ENCODE measurements at regions not wholly inside any gene's neighbourhood (a gene's known extent, or its start where the extent isn't known, plus 50 kb on each side); places are given as distances from the start of the nearest gene placed in this dataset.

DNA sequence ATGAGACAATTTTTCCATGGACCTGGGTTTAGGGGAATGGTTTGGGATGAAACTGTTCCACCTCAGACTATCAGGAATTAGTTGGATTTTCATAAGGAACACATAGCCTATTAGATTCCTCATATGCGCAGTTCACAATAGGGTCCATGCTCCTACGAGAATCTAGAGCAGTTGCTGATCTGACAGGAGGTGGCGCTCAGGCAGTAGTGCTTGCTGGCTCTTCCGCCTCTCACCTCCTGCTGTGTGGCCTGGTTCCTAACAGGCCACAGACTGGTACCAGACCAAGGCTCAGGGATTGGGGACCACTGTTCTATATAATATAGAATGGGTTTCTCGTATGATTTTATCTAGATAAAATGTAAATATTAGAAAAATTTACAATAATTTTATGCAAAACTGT is 338.7 kb downstream of the CPS1 start:
- FAIRE-seq (no peak), DNase-seq (ENCODE audit: insufficient read length, low spot score) (no peak)
- no peak for TF ChIP-seq TAF1 (IDR thresholded peaks at IDR 0.05; ENCODE audit: low read depth, low read length)
- no peak for TF ChIP-seq POU2F2 (IDR thresholded peaks at IDR 0.05; ENCODE audit: low read depth, low read length)
- no peak for TF ChIP-seq PAX5 (IDR thresholded peaks at IDR 0.05; ENCODE audit: insufficient read depth, low read length, severe bottlenecking)
- no peak for TF ChIP-seq POLR2AphosphoS5 (IDR thresholded peaks at IDR 0.05; ENCODE audit: low read depth, low read length)
- no peak for TF ChIP-seq POLR2A (IDR thresholded peaks at IDR 0.05; ENCODE audit: low read depth, low read length)
- no peak for TF ChIP-seq SPI1 (IDR thresholded peaks at IDR 0.05; ENCODE audit: low read depth, low read length)

- TF ChIP-seq SPI1 (IDR thresholded peaks at IDR 0.05; ENCODE audit: low read depth, low read length): no peak
- no peak for TF ChIP-seq PAX5 (IDR thresholded peaks at IDR 0.05; ENCODE audit: insufficient read depth, low read length, severe bottlenecking)
- TF ChIP-seq POU2F2 (IDR thresholded peaks at IDR 0.05; ENCODE audit: low read depth, low read length): no peak
- no peak for TF ChIP-seq TAF1 (IDR thresholded peaks at IDR 0.05; ENCODE audit: low read depth, low read length)
- TF ChIP-seq POLR2AphosphoS5 (IDR thresholded peaks at IDR 0.05; ENCODE audit: low read depth, low read length): no peak
- no peak for TF ChIP-seq POLR2A (IDR thresholded peaks at IDR 0.05; ENCODE audit: low read depth, low read length)
- FAIRE-seq (no peak), DNase-seq (ENCODE audit: insufficient read length, low spot score) (no peak)
Measured at GRCh38 chr2:210899131-210899530, 342.7 kb downstream of the CPS1 start.

- FAIRE-seq (no peak), DNase-seq (ENCODE audit: insufficient read length, low spot score) (no peak)
- TF ChIP-seq PAX5 (IDR thresholded peaks at IDR 0.05; ENCODE audit: insufficient read depth, low read length, severe bottlenecking) (no peak), POLR2A (IDR thresholded peaks at IDR 0.05; ENCODE audit: low read depth, low read length) (no peak), POU2F2 (IDR thresholded peaks at IDR 0.05; ENCODE audit: low read depth, low read length) (no peak), TAF1 (IDR thresholded peaks at IDR 0.05; ENCODE audit: low read depth, low read length) (no peak), SPI1 (IDR thresholded peaks at IDR 0.05; ENCODE audit: low read depth, low read length) (no peak), POLR2AphosphoS5 (IDR thresholded peaks at IDR 0.05; ENCODE audit: low read depth, low read length) (no peak)
Measured at GRCh38 chr2:210901326-210901725, 344.9 kb downstream of the CPS1 start.

GRCh38 chr2:210912779-210913178 is 356.4 kb downstream of the CPS1 start:
- FAIRE-seq (no peak), DNase-seq (ENCODE audit: insufficient read length, low spot score) (no peak)
- TF ChIP-seq POLR2AphosphoS5 (IDR thresholded peaks at IDR 0.05; ENCODE audit: low read depth, low read length): no peak
- no peak for TF ChIP-seq POU2F2 (IDR thresholded peaks at IDR 0.05; ENCODE audit: low read depth, low read length)

DNA sequence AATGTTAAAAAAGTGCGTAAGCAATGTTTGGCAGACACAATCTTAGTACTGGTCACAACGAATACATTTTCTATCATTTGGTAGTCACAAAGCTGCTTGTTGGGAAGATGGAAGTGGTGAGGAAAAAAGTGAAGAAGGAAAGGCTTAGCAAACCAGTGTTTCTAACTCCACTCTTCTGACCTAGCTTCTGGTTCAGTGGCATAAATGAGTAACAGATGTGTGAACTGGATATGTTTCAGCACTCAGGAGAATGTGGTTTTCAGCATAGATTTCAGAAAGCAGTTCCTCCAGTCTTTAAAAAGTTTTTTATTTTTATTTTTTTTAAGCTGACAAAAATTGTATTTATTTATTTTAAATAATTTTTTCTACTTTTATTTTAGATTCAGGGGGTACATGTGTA is 357.1 kb downstream of the CPS1 start:
- DNase-seq (ENCODE audit: insufficient read length, low spot score) (no peak), FAIRE-seq (no peak)
- no peak for TF ChIP-seq POU2F2 (IDR thresholded peaks at IDR 0.05; ENCODE audit: low read depth, low read length)
- TF ChIP-seq POLR2A (IDR thresholded peaks at IDR 0.05; ENCODE audit: low read depth, low read length): no peak
- TF ChIP-seq PAX5 (IDR thresholded peaks at IDR 0.05; ENCODE audit: insufficient read depth, low read length, severe bottlenecking): no peak
- TF ChIP-seq TAF1 (IDR thresholded peaks at IDR 0.05; ENCODE audit: low read depth, low read length): no peak
- TF ChIP-seq SPI1 (IDR thresholded peaks at IDR 0.05; ENCODE audit: low read depth, low read length): no peak
- no peak for TF ChIP-seq POLR2AphosphoS5 (IDR thresholded peaks at IDR 0.05; ENCODE audit: low read depth, low read length)

DNA sequence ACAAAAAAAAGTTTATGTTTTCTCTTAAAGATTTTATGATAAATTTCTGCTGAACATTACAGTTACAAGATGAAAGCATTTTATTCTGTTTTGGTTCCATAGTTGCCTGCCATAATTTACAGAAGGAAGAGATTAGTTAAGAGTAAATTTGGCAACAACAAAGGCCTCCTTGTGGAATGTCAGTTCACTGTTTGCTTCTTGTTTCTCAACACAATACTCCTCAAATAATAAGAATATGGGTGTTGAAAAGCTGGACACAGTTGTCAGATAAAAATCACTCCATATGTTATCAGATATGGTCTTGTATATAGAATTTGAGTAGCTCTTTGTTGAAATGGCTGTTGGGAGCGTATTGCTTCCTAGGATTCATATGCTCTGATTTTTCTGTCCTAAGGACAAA is 359.5 kb downstream of the CPS1 start:
- FAIRE-seq (no peak), DNase-seq (ENCODE audit: insufficient read length, low spot score) (no peak)
- TF ChIP-seq POU2F2 (IDR thresholded peaks at IDR 0.05; ENCODE audit: low read depth, low read length) (no peak), PAX5 (IDR thresholded peaks at IDR 0.05; ENCODE audit: insufficient read depth, low read length, severe bottlenecking) (no peak), SPI1 (IDR thresholded peaks at IDR 0.05; ENCODE audit: low read depth, low read length) (no peak), POLR2A (IDR thresholded peaks at IDR 0.05; ENCODE audit: low read depth, low read length) (no peak), POLR2AphosphoS5 (IDR thresholded peaks at IDR 0.05; ENCODE audit: low read depth, low read length) (no peak), TAF1 (IDR thresholded peaks at IDR 0.05; ENCODE audit: low read depth, low read length) (no peak)

DNA sequence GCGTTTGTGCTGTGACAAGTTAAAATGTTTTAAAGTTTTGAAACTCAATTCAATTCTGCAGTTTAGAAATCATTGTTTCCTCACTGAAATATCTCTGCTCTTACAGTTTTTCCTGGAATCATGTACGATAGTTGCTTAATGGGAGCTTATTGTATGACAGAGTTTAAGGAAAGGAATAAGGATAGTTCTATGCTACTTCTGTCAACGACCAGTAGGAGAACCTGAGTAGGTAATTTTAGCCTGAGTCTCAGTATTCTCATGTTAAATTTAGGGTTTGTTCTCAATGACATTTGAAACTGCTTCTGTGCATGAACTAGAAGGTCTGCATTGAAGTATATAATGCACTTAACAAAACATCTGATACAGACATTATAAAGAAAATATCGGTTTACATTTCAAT is 361.1 kb downstream of the CPS1 start:
- TF ChIP-seq POLR2A (IDR thresholded peaks at IDR 0.05; ENCODE audit: low read depth, low read length) (no peak), TAF1 (IDR thresholded peaks at IDR 0.05; ENCODE audit: low read depth, low read length) (no peak), POU2F2 (IDR thresholded peaks at IDR 0.05; ENCODE audit: low read depth, low read length) (no peak), POLR2AphosphoS5 (IDR thresholded peaks at IDR 0.05; ENCODE audit: low read depth, low read length) (no peak), SPI1 (IDR thresholded peaks at IDR 0.05; ENCODE audit: low read depth, low read length) (no peak)
- no peak for DNase-seq (ENCODE audit: insufficient read length, low spot score)
- FAIRE-seq: no peak

- no peak for TF ChIP-seq POU2F2 (IDR thresholded peaks at IDR 0.05; ENCODE audit: low read depth, low read length)
- TF ChIP-seq PAX5 (IDR thresholded peaks at IDR 0.05; ENCODE audit: insufficient read depth, low read length, severe bottlenecking): no peak
- TF ChIP-seq SPI1 (IDR thresholded peaks at IDR 0.05; ENCODE audit: low read depth, low read length): no peak
- no peak for TF ChIP-seq POLR2AphosphoS5 (IDR thresholded peaks at IDR 0.05; ENCODE audit: low read depth, low read length)
- TF ChIP-seq TAF1 (IDR thresholded peaks at IDR 0.05; ENCODE audit: low read depth, low read length): no peak
- no peak for TF ChIP-seq POLR2A (IDR thresholded peaks at IDR 0.05; ENCODE audit: low read depth, low read length)
- DNase-seq (ENCODE audit: insufficient read length, low spot score) (no peak), FAIRE-seq (no peak)
Measured at GRCh38 chr2:210919128-210919527, 362.7 kb downstream of the CPS1 start.

DNA sequence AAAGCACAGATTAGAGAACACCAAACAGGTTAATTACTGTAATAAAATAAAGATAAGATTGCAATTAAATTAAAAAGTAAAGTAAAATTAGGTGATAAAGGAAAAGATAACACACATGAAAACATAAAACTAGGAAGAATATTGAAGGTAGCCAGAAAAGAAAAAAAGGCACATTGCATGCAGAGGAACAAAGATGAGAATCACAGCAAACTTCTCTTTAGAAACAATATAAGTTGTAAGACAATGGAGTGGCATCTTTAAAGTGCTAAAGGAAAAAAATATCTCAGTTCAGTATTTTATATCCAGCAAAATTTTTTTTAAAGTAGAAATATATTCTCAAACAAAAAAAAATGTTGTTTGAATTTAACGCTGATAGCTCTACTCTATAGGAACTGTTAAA is 366.0 kb downstream of the CPS1 start:
- TF ChIP-seq SPI1 (IDR thresholded peaks at IDR 0.05; ENCODE audit: low read depth, low read length) (no peak), POLR2AphosphoS5 (IDR thresholded peaks at IDR 0.05; ENCODE audit: low read depth, low read length) (no peak), TAF1 (IDR thresholded peaks at IDR 0.05; ENCODE audit: low read depth, low read length) (no peak)
- no peak for DNase-seq (ENCODE audit: insufficient read length, low spot score)
- FAIRE-seq: no peak

GRCh38 chr2:210928714-210929113 is 372.3 kb downstream of the CPS1 start:
- TF ChIP-seq SPI1 (IDR thresholded peaks at IDR 0.05; ENCODE audit: low read depth, low read length): no peak
- TF ChIP-seq POLR2A (IDR thresholded peaks at IDR 0.05; ENCODE audit: low read depth, low read length): no peak
- TF ChIP-seq PAX5 (IDR thresholded peaks at IDR 0.05; ENCODE audit: insufficient read depth, low read length, severe bottlenecking): no peak
- TF ChIP-seq POLR2AphosphoS5 (IDR thresholded peaks at IDR 0.05; ENCODE audit: low read depth, low read length): no peak
- no peak for TF ChIP-seq POU2F2 (IDR thresholded peaks at IDR 0.05; ENCODE audit: low read depth, low read length)
- no peak for TF ChIP-seq TAF1 (IDR thresholded peaks at IDR 0.05; ENCODE audit: low read depth, low read length)
- FAIRE-seq (no peak), DNase-seq (ENCODE audit: insufficient read length, low spot score) (no peak)
